ENCODE measurements at regions not wholly inside any gene's neighbourhood (a gene's known extent, or its start where the extent isn't known, plus 50 kb on each side); places are given as distances from the start of the nearest gene placed in this dataset.
"Not testable (repeated sequence)": the region's sequence is repeated elsewhere in the genome, so short reads cannot be mapped to it uniquely, and the experiment has no call there.

GRCh38 chr4:38279650-38280322 is 319.6 kb downstream of the PTTG2 start:
- no peak for DNase-seq (ENCODE audit: low spot score)

- no peak for DNase-seq (ENCODE audit: low spot score)
Measured at GRCh38 chr4:38280323-38280706, 320.1 kb downstream of the PTTG2 start.

- DNase-seq (ENCODE audit: low spot score): no peak
Measured at GRCh38 chr4:38281371-38282071, 321.3 kb downstream of the PTTG2 start.

- DNase-seq (ENCODE audit: low spot score): no peak
Measured at GRCh38 chr4:38283724-38284123, 323.5 kb downstream of the PTTG2 start.

- no peak for DNase-seq (ENCODE audit: low spot score)
Measured at GRCh38 chr4:38284294-38285030, 324.3 kb downstream of the PTTG2 start.

- no peak for DNase-seq (ENCODE audit: low spot score)
Measured at GRCh38 chr4:38287101-38287851, 327.1 kb downstream of the PTTG2 start.

- no peak for DNase-seq (ENCODE audit: low spot score)
Measured at GRCh38 chr4:38289553-38289952, 329.4 kb downstream of the PTTG2 start.

GRCh38 chr4:38290366-38290765 is 330.2 kb downstream of the PTTG2 start:
- no peak for DNase-seq (ENCODE audit: low spot score)

GRCh38 chr4:38290914-38291313 is 330.7 kb downstream of the PTTG2 start:
- no peak for DNase-seq (ENCODE audit: low spot score)

- no peak for DNase-seq (ENCODE audit: low spot score)
Measured at GRCh38 chr4:38292529-38292928, 332.3 kb downstream of the PTTG2 start.

- DNase-seq (ENCODE audit: low spot score): no peak
Measured at GRCh38 chr4:38294238-38294637, 334.0 kb downstream of the PTTG2 start.

GRCh38 chr4:38297061-38297460 is 336.9 kb downstream of the PTTG2 start:
- DNase-seq (ENCODE audit: low spot score): no peak

- no peak for DNase-seq (ENCODE audit: low spot score)
Measured at GRCh38 chr4:38298868-38299713, 338.9 kb downstream of the PTTG2 start.

- no peak for DNase-seq (ENCODE audit: low spot score)
Measured at GRCh38 chr4:38302910-38303309, 342.7 kb downstream of the PTTG2 start.

- DNase-seq (ENCODE audit: low spot score): not testable (repeated sequence)
Measured at GRCh38 chr4:38304460-38304859, 344.3 kb downstream of the PTTG2 start.

GRCh38 chr4:38306482-38307071 is 346.4 kb downstream of the PTTG2 start:
- DNase-seq (ENCODE audit: low spot score): no peak

- DNase-seq (ENCODE audit: low spot score): no peak
Measured at GRCh38 chr4:38308728-38309311, 348.6 kb downstream of the PTTG2 start.

GRCh38 chr4:38309471-38309870 is 349.3 kb downstream of the PTTG2 start:
- no peak for DNase-seq (ENCODE audit: low spot score)

GRCh38 chr4:38310446-38311043 is 350.3 kb downstream of the PTTG2 start:
- no peak for DNase-seq (ENCODE audit: low spot score)

- DNase-seq (ENCODE audit: low spot score): no peak
Measured at GRCh38 chr4:38311495-38312126, 351.4 kb downstream of the PTTG2 start.
